Gastrocnemius medialis (tissue), 4 donors: ENCODE measurements at regions not wholly inside any gene's neighbourhood (a gene's known extent, or its start where the extent isn't known, plus 50 kb on each side); places are given as distances from the start of the nearest gene placed in this dataset.

Source experiments
- POLR2A ChIP-seq, 2 donors: fragments of 450-650 bp; IDR thresholded peaks; one replicate each; pipeline ENCODE4 v1.6.1; 2017; ENCODE audit warnings: antibody characterized with exemption in 2 of 2, mild to moderate bottlenecking in 2 of 2, moderate library complexity in 2 of 2
- TF ChIP-seq, protein P1 (sequence below), 5 experiments: fragments of 450-650 bp in 3 of 5; fragments of 200-600 bp in 2 of 5; sonication (generic) in 2 of 5; IDR thresholded peaks in 4 of 5; conservative IDR thresholded peaks in 1 of 5; 1 replicate in 4 of 5; 2 replicates in 1 of 5; pipeline ENCODE4 v1.5.1; 2016 to 2019; ENCODE audit warnings: antibody characterized with exemption in 5 of 5, mild to moderate bottlenecking in 3 of 5, moderate library complexity in 3 of 5

DNA sequence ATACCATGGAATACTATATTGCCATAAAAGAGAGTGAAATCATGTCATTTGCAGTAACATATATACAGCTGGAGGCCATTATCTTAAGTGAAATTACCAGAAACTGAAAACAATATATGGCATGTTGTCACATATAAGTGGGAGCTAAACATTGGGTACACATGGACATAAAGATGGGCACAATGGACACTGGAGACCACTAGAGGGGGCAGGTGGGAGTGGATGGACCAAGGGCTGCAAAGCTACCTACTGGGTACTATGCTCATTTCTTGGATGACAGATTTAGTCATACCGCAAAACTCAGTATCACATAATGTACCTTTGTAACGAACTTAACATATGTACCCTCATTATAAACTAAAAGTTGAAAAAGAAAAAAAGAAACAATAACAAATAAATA is 1167.6 kb downstream of the NXPH1 start:
- TF ChIP-seq, protein P1, sequence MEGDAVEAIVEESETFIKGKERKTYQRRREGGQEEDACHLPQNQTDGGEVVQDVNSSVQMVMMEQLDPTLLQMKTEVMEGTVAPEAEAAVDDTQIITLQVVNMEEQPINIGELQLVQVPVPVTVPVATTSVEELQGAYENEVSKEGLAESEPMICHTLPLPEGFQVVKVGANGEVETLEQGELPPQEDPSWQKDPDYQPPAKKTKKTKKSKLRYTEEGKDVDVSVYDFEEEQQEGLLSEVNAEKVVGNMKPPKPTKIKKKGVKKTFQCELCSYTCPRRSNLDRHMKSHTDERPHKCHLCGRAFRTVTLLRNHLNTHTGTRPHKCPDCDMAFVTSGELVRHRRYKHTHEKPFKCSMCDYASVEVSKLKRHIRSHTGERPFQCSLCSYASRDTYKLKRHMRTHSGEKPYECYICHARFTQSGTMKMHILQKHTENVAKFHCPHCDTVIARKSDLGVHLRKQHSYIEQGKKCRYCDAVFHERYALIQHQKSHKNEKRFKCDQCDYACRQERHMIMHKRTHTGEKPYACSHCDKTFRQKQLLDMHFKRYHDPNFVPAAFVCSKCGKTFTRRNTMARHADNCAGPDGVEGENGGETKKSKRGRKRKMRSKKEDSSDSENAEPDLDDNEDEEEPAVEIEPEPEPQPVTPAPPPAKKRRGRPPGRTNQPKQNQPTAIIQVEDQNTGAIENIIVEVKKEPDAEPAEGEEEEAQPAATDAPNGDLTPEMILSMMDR (IDR thresholded peaks at IDR 0.05 in 4 of 5, conservative IDR thresholded peaks at IDR 0.05 in 1 of 5), result no peak
- no peak for TF ChIP-seq POLR2A (IDR thresholded peaks at IDR 0.05)
